GM20000 (cell line): ENCODE measurements at regions not wholly inside any gene's neighbourhood (a gene's known extent, or its start where the extent isn't known, plus 50 kb on each side); places are given as distances from the start of the nearest gene placed in this dataset.

Source experiments
- DNase-seq: peaks from one replicate; pipeline ENCODE4 v3.0.0; 2012; ENCODE audit warnings: low spot score
- TF ChIP-seq, protein P1 (sequence below): IDR thresholded peaks from 2 replicates; pipeline ENCODE4 v1.5.1; 2012; ENCODE audit warnings: mild to moderate bottlenecking, control low read depth; ENCODE audit errors: extremely low read depth, missing control alignments

DNA sequence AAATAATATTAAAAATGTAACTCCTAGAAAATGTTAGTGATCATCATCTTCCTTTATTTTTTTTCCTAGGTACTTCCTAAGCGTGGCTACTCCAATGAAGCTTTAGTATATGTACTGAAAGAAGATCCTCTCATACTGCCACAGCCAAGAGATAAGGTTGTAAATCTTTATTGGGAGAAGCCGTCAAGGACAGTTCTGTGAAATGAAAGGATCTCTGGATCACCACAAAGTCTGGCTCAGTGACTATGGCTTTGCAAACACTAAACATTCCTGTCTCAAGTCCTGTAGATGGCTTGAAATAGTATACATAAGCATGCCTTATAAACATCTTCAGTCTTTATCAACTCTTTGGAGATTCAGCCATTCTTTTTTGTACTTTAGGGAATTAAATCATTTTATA, 61.2 kb upstream of the DPH5 start:
- TF ChIP-seq, protein P1, sequence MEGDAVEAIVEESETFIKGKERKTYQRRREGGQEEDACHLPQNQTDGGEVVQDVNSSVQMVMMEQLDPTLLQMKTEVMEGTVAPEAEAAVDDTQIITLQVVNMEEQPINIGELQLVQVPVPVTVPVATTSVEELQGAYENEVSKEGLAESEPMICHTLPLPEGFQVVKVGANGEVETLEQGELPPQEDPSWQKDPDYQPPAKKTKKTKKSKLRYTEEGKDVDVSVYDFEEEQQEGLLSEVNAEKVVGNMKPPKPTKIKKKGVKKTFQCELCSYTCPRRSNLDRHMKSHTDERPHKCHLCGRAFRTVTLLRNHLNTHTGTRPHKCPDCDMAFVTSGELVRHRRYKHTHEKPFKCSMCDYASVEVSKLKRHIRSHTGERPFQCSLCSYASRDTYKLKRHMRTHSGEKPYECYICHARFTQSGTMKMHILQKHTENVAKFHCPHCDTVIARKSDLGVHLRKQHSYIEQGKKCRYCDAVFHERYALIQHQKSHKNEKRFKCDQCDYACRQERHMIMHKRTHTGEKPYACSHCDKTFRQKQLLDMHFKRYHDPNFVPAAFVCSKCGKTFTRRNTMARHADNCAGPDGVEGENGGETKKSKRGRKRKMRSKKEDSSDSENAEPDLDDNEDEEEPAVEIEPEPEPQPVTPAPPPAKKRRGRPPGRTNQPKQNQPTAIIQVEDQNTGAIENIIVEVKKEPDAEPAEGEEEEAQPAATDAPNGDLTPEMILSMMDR: no peak
- no peak for DNase-seq

DNA sequence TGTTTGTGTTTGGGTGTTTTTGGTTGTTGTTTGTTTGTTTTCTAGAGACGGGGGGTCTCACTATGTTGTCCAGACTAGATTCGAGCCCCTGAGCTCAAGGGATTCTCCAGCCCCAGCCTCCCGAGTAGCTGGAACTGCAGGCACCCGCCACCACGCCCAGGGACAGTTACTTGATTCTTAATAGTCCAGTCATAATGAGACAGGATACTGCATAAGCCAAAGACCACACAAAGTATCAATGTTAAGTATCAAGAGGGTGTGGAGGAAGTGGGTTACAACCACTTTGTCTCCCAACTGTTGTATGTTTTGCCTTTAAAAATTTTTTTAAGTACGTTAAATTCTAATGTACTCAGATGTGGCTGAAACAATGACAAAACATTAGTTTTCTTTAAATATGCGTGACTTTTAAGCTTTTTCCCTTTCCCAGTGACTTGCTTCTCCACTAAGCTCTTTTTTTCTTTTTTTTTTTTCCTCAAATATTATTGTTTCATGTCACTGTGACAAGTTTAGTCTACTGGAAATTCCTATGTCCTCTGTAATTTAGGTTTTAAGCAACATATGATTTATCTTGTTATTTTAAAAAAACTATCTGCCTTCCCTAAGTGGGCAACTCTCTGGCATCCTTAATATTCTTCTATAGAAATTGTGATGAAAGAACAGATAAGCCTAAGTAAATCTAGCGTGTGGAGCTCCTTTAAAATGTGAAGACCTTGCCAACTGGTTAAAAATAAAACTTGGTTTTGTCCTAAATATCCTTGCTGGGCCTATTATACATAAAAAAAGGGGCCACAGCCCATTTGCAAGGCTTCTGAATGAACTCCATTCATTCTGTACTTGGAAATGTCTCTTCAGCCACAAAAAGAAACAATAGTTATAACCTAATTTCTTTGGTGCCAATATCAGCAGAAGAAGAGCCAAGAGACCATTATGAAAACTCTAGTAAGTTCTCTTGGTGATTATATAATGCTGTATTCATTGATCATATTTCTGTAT, 56.2 kb upstream of the DPH5 start:
- peak; percentile 22 for DNase-seq
- TF ChIP-seq, protein P1: no peak

DNA sequence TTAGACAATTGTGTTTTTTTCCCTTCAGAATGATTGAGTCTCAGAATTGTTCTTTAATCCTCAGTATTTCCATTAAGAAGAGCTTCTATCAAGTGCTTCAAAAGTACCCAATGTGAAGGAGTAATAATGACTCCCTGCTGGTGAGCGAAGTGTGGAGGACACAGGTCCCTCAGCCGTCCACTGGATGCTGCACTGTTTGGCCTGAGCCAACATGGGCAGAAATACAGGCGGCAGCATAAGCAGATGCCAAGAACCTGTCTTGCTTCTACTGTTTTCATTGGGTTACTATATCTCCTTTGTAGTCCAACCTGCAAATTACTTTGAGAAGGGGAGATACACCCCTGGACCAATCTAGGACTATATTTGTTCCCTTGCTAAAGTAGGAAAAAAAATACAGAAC, 55.3 kb upstream of the DPH5 start:
- TF ChIP-seq, protein P1: no peak
- DNase-seq: no peak

DNA sequence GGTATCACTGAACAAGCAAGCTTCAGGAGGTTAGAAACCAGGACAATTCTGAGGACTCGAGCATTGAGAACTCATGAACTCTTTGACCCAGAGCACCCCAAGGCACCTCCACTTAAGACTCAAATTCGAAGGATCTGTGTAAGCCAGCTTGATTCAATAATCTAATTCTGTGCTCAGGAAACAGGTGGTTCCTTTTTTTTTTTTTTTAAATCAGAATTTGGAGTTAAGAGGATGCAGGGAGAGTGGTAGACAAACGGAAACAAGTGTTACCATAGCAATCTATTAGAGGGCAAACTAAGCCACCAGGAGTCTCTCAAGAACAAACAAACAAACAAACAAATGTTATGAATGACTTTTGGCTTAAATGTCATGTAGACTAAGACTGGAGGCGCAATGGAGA, 53.8 kb upstream of the DPH5 start:
- DNase-seq: no peak
- TF ChIP-seq, protein P1: no peak

DNA sequence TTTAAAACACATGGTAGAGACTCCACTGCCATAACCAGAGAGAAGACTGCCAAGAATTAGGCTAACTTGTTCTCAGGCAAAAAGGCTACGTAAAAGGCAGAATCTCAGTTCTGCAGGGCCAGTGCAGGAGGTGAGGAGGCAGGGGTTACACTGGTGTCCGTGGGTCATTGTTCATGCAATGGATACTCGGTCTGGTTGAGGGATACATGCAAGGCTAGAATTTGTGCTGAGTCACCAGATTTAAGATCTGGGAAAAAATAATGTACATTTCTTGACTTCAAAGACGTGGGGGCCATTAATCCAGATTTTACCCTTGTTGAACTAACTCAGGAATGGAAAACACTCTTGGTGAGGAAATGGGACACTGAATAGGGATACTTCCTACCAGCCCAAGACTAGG, 52.3 kb upstream of the DPH5 start:
- DNase-seq: no peak
- TF ChIP-seq, protein P1: no peak

DNA sequence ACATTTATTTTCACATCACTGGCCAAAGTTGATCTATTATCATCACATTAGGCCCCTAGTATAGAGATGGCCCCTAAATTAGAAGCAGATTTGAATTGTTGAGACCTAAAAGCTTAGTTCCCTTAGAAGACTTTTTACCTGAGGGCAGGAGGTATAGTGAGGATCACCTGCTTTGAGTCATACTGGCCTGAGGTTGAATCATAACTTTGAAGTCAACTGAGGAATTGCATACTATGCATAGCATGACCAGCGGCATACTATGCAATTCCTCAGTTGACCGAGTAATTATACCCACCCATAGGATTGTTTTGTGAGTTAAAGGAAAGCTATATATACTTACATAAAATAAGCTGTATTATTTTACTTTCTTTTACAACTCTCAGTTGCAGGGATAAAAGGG, 50.3 kb upstream of the DPH5 start:
- TF ChIP-seq, protein P1: no peak
- DNase-seq: no peak
